ENCODE measurements at regions not wholly inside any gene's neighbourhood (a gene's known extent, or its start where the extent isn't known, plus 50 kb on each side); places are given as distances from the start of the nearest gene placed in this dataset.

DNA sequence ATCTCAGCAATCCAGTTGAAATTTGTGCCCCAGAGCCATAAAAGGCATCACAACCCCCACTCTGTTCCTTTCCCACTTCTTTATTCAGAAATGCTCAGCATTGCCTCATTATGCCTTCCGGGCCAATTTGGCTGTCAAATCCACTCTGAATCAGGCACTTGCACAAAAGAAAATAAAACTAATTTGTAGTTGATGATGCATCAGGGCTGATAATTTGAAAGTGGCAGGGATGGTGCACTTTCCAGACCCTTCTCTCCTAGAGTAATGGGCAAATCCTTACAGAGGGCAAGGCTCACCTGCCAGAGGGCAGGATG, 147.9 kb upstream of the PDE1C start:
- no peak for TF ChIP-seq CTCF (optimal IDR thresholded peaks at IDR 0.05 in 1 of 3, IDR thresholded peaks at IDR 0.05 in 1 of 3, conservative IDR thresholded peaks at IDR 0.05 in 1 of 3; ENCODE audit: extremely low read depth in 1 of 3, insufficient read depth in 2 of 3, low read length in 3 of 3)
- no peak for TF ChIP-seq EZH2 (IDR thresholded peaks at IDR 0.05; ENCODE audit: low read length)
